Neuronal stem cell (in vitro differentiated cells): ENCODE measurements at regions not wholly inside any gene's neighbourhood (a gene's known extent, or its start where the extent isn't known, plus 50 kb on each side); places are given as distances from the start of the nearest gene placed in this dataset.

Experiments
- DNase-seq: peaks from one replicate; pipeline ENCODE4 v3.0.0-alpha.2; 2013; ENCODE audit warnings: low spot score
- H2AFZ ChIP-seq: one replicate; pipeline ENCODE4 v1.6.1; 2013; ENCODE audit warnings: mild to moderate bottlenecking, low read length, inconsistent platforms
- H2AK5ac ChIP-seq: 2 replicates; pipeline ENCODE4 v1.6.1; 2013; ENCODE audit warnings: low read depth, mild to moderate bottlenecking, inconsistent platforms, low read length, moderate library complexity, mixed read lengths
- H2BK120ac ChIP-seq: 2 replicates; pipeline ENCODE4 v1.6.1; 2013; ENCODE audit warnings: low read depth, mild to moderate bottlenecking, inconsistent platforms, low read length, moderate library complexity, mixed read lengths
- H2BK12ac ChIP-seq: one replicate; pipeline ENCODE4 v1.6.1; 2013; ENCODE audit warnings: low read length, inconsistent platforms
- H2BK15ac ChIP-seq: 2 replicates; pipeline ENCODE4 v1.6.1; 2013; ENCODE audit warnings: mild to moderate bottlenecking, low read length, inconsistent platforms, mixed read lengths
- H2BK5ac ChIP-seq: one replicate; pipeline ENCODE4 v1.6.1; 2013; ENCODE audit warnings: inconsistent platforms, mild to moderate bottlenecking, low read length, moderate library complexity
- H3K14ac ChIP-seq: one replicate; pipeline ENCODE4 v1.6.1; 2013; ENCODE audit warnings: low read length, inconsistent platforms
- H3K18ac ChIP-seq: 2 replicates; pipeline ENCODE4 v1.6.1; 2013; ENCODE audit warnings: low read length, inconsistent platforms
- H3K23ac ChIP-seq: 2 replicates; pipeline ENCODE4 v1.6.1; 2013; ENCODE audit warnings: low read depth, mild to moderate bottlenecking, mixed read lengths, low read length, inconsistent platforms; ENCODE audit not compliant: poor library complexity
- H3K27ac ChIP-seq: replicated peaks from 3 replicates; pipeline ENCODE4 v1.5.1; 2013; ENCODE audit warnings: low read length, inconsistent platforms
- H3K27me3 ChIP-seq, 3 experiments: 2 replicates each; pipeline ENCODE4 v1.6.1; 2013; ENCODE audit warnings: low read length in 3 of 3, mild to moderate bottlenecking in 2 of 3, inconsistent platforms in 1 of 3, low read depth in 1 of 3, mixed read lengths in 1 of 3, moderate library complexity in 1 of 3; ENCODE audit not compliant: control insufficient read depth in 3 of 3, insufficient read depth in 3 of 3
- H3K36me3 ChIP-seq, 2 donors: replicated peaks in 1 of 2; 2 replicates each; pipeline ENCODE4 v1.6.1; 2013; ENCODE audit warnings: low read length in 2 of 2; ENCODE audit not compliant: control insufficient read depth in 2 of 2, insufficient read depth in 2 of 2
- H3K4ac ChIP-seq: 2 replicates; pipeline ENCODE4 v1.6.1; 2013; ENCODE audit warnings: inconsistent platforms, mild to moderate bottlenecking, low read length, moderate library complexity
- H3K4me1 ChIP-seq, 2 donors: 1 replicate in 1 of 2; 2 replicates in 1 of 2; pipeline ENCODE4 v1.6.1; 2013; ENCODE audit warnings: low read length in 2 of 2, low read depth in 1 of 2; ENCODE audit not compliant: control insufficient read depth in 2 of 2, insufficient read depth in 1 of 2
- H3K4me2 ChIP-seq: one replicate; pipeline ENCODE4 v1.6.1; 2013; ENCODE audit warnings: mild to moderate bottlenecking, low read length, inconsistent platforms; ENCODE audit not compliant: insufficient read depth, poor library complexity, severe bottlenecking
- H3K4me3 ChIP-seq, 2 donors: 2 replicates each; pipeline ENCODE4 v1.5.1; 2013; ENCODE audit warnings: low read length in 2 of 2, mild to moderate bottlenecking in 2 of 2, inconsistent platforms in 1 of 2, moderate library complexity in 1 of 2
- H3K79me1 ChIP-seq: one replicate; pipeline ENCODE4 v1.6.1; 2013; ENCODE audit warnings: low read depth, mild to moderate bottlenecking, inconsistent platforms, low read length, moderate library complexity
- H3K9ac ChIP-seq: one replicate; pipeline ENCODE4 v1.6.1; 2013; ENCODE audit warnings: mild to moderate bottlenecking, low read depth, low read length, inconsistent platforms; ENCODE audit not compliant: poor library complexity
- H3K9me3 ChIP-seq, 2 donors: replicated peaks in 1 of 2; 2 replicates each; pipeline versions ENCODE3 to v1.6.1; 2013; ENCODE audit warnings: low read length in 2 of 2, mild to moderate bottlenecking in 2 of 2, inconsistent platforms in 1 of 2, low read depth in 1 of 2, mixed read lengths in 1 of 2, moderate library complexity in 1 of 2; ENCODE audit not compliant: control insufficient read depth in 2 of 2, insufficient read depth in 1 of 2
- H4K8ac ChIP-seq: one replicate; pipeline ENCODE4 v1.6.1; 2013; ENCODE audit warnings: low read depth, mild to moderate bottlenecking, inconsistent platforms, low read length, moderate library complexity
- H4K91ac ChIP-seq: one replicate; pipeline ENCODE4 v1.6.1; 2013; ENCODE audit warnings: low read length, low read depth, mild to moderate bottlenecking, inconsistent platforms; ENCODE audit not compliant: poor library complexity
- WGBS, 2 donors: extraction: QIAGEN DNeasy Blood & Tissue Kit; methylation state at CpG; one replicate each; pipeline ENCODE4 v1.1.7; 2013; ENCODE audit warnings: missing lambda C conversion rate in 2 of 2, mixed read lengths in 1 of 2; ENCODE audit not compliant: insufficient read length in 2 of 2, insufficient replicate concordance in 1 of 2; ENCODE audit errors: extremely low coverage in 2 of 2; 5-methylcytosine and 5-hydroxymethylcytosine counted together

DNA sequence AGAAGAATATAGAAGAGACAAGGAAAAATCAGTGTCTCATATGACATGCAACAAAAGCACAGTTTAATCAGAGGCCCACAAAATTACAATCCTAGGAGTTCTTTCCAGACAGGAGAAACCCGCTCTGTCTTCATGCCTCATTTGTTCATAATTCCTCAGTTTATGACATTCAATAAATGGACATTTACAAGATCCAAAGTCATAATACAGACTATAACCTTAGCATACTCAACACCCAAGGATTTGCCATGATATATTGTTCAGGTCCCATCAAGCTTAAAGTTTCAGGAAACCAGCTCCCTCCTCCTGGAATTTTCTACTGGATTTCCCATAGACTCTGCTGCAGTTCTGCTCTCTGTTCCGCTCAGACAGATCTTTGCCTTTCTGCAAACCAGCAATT, 56.4 kb upstream of the POMP start:
- Histone ChIP-seq H2AFZ (no peak overlapping the region), H2BK120ac (no peak overlapping the region), H4K91ac (no peak overlapping the region), H2BK5ac (no peak overlapping the region), H3K36me3 (no peaks in the 10 kb centered on the region), H3K18ac (no peak overlapping the region), H4K8ac (no peak overlapping the region), H3K4me3 (no peak overlapping the region), H3K9me3 (no peaks in the 10 kb centered on the region), H3K14ac (no peak overlapping the region), H3K4me2 (no peak overlapping the region), H3K27me3 (no peaks in the 10 kb centered on the region), H3K4ac (no peak overlapping the region), H3K27ac (no peak overlapping the region), H2AK5ac (no peak overlapping the region), H3K23ac (no peak overlapping the region), H3K4me1 (no peaks in the 10 kb centered on the region), H3K9ac (no peak overlapping the region), H3K79me1 (no peaks in the 10 kb centered on the region), H2BK15ac (no peak overlapping the region), H2BK12ac (no peak overlapping the region)
- DNase-seq: no peak
- no CpG with 5 or more reads among the region's 2 CpGs for WGBS, 2 donors

DNA sequence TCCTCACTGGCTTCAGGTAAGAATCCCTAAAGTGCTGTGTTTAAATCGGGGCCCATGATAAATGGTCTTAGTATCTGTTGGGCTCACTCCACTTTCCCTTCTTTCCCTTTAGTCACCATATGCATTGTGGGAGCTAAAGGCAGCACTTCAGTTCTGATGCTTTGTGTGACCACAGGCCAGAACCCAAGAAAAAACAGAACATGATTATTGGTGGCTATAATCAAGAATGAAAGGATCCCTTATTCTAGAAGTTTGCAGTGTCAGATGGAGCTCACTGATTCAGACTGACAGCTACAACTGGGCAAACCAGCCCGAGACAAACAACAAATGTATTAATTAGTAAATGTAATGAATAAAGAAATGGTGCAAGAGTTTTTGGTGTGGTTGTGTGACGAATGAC, 57.3 kb upstream of the POMP start:
- no peak overlapping the region for H3K18ac ChIP-seq
- no peaks in the 10 kb centered on the region for H3K36me3 ChIP-seq
- no peak overlapping the region for H3K27ac ChIP-seq
- H2BK12ac ChIP-seq: no peak overlapping the region
- H3K4me3 ChIP-seq: no peak overlapping the region
- WGBS, 2 donors: 100% methylated on average over 1 of the region's 3 CpGs; no CpG with 5 or more reads in 1 of the 2 donors
- no peak overlapping the region for H3K4ac ChIP-seq
- H3K79me1 ChIP-seq: no peaks in the 10 kb centered on the region
- H2BK5ac ChIP-seq: no peak overlapping the region
- no peaks in the 10 kb centered on the region for H3K27me3 ChIP-seq
- H4K91ac ChIP-seq: no peak overlapping the region
- H2AFZ ChIP-seq: no peak overlapping the region
- H3K23ac ChIP-seq: no peak overlapping the region
- no peak overlapping the region for H2AK5ac ChIP-seq
- H3K9ac ChIP-seq: no peak overlapping the region
- H2BK120ac ChIP-seq: no peak overlapping the region
- no peak for DNase-seq
- H2BK15ac ChIP-seq: no peak overlapping the region
- no peaks in the 10 kb centered on the region for H3K9me3 ChIP-seq
- H4K8ac ChIP-seq: no peak overlapping the region
- H3K4me2 ChIP-seq: no peak overlapping the region
- no peaks in the 10 kb centered on the region for H3K4me1 ChIP-seq
- no peak overlapping the region for H3K14ac ChIP-seq

DNA sequence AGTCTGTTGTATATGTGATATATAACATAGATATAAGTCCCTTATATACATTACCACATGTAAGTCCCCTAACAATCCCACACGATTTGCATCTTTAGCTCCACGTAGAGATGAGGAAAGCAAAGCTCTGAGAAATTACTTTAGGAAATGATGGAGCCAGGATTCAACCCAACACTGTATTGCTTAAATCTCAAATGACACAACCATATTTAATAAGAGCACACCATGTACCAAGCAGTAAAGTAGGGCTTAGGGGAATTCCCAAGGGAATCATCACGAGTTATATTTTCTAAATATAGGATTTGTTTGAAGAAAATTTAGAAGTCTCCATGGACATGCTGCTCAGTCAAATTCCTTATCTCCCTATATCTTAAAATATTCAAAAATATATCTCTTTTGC, 61.3 kb upstream of the POMP start:
- Histone ChIP-seq H2BK120ac (no peak overlapping the region), H3K18ac (no peak overlapping the region), H3K4me3 (no peak overlapping the region), H3K9ac (no peak overlapping the region), H4K91ac (no peak overlapping the region), H3K4me1 (no peaks in the 10 kb centered on the region), H4K8ac (no peak overlapping the region), H3K14ac (no peak overlapping the region), H2BK12ac (no peak overlapping the region), H3K4ac (no peak overlapping the region), H3K36me3 (no peaks in the 10 kb centered on the region), H2AK5ac (no peak overlapping the region), H2AFZ (no peak overlapping the region), H2BK15ac (no peak overlapping the region), H2BK5ac (no peak overlapping the region), H3K9me3 (no peaks in the 10 kb centered on the region), H3K79me1 (no peaks in the 10 kb centered on the region), H3K27me3 (no peaks in the 10 kb centered on the region), H3K23ac (no peak overlapping the region), H3K4me2 (no peak overlapping the region), H3K27ac (no peak overlapping the region)
- no peak for DNase-seq
- WGBS, 2 donors: no CpG with 5 or more reads among the region's 3 CpGs

DNA sequence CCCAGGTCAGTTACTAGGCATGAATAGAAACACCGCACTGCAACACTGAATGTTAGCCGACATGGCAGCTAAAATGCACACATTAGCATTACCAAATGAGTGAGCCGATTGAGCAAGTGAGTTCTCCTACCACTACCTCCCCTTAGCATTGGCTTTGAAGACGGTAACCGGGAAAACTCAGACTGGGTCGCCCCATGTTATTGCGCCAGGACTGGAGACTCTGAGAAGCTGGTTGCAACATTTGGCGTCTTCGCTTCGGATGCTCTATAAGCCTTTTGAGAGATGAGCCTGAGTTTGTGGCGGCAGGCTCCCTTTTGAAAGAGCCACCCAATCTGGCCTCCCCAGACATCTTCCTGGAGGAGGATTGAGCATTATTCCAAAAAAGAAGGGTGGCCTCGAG, 68.5 kb upstream of the POMP start:
- no peaks in the 10 kb centered on the region for H3K9me3 ChIP-seq
- H3K4me2 ChIP-seq: no peak overlapping the region
- no peak overlapping the region for H3K4me3 ChIP-seq
- no peak overlapping the region for H2AK5ac ChIP-seq
- H2BK5ac ChIP-seq: no peak overlapping the region
- H4K8ac ChIP-seq: no peak overlapping the region
- H3K79me1 ChIP-seq: no peaks in the 10 kb centered on the region
- no peak overlapping the region for H3K27ac ChIP-seq
- WGBS, 2 donors: no CpG with 5 or more reads among the region's 12 CpGs
- DNase-seq: no peak
- no peak overlapping the region for H4K91ac ChIP-seq
- no peaks in the 10 kb centered on the region for H3K36me3 ChIP-seq
- no peak overlapping the region for H3K18ac ChIP-seq
- H2AFZ ChIP-seq: no peak overlapping the region
- no peak overlapping the region for H3K9ac ChIP-seq
- no peak overlapping the region for H2BK15ac ChIP-seq
- no peak overlapping the region for H2BK12ac ChIP-seq
- H3K27me3 ChIP-seq: no peaks in the 10 kb centered on the region
- H3K14ac ChIP-seq: no peak overlapping the region
- no peaks in the 10 kb centered on the region for H3K4me1 ChIP-seq
- H3K4ac ChIP-seq: no peak overlapping the region
- no peak overlapping the region for H3K23ac ChIP-seq
- H2BK120ac ChIP-seq: no peak overlapping the region
